MM.1S (cell line): ENCODE measurements at regions not wholly inside any gene's neighbourhood (a gene's known extent, or its start where the extent isn't known, plus 50 kb on each side); places are given as distances from the start of the nearest gene placed in this dataset.
"Not testable (repeated sequence)": the region's sequence is repeated elsewhere in the genome, so short reads cannot be mapped to it uniquely, and the experiment has no call there.

Experiments used
- EZH2 ChIP-seq: fragments of 300-600 bp; sonication (generic); optimal IDR thresholded peaks from 2 replicates; pipeline ENCODE3; 2017; ENCODE audit warnings: low read depth, mild to moderate bottlenecking, antibody characterized with exemption, low read length, mixed read lengths
- TF ChIP-seq, protein P1 (sequence below): fragments of 300-600 bp; sonication (generic); IDR thresholded peaks from 2 replicates; pipeline ENCODE4 v1.5.1; 2016; ENCODE audit warnings: antibody characterized with exemption, low read length, mixed read lengths

DNA sequence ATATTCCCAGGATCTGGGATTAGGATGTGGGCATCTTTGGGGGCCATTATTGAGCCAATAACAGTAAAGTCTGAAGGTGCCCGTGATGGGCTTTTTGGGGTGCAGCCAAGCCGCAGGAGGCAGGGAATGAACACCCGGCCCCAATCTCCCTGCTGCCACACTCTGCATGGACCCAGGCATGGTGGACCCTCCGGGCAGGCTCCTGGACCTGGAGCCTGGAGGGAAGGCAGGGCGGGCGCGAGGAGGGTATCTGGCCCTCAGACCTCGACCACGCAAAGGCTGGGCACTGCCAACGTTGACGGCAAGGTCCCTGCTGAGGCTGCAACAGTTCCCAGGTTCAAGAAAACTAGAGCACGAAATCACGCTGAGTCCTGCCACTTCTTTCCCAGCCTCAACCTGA lies 150.9 kb upstream of the ZNF469 start:
- TF ChIP-seq, protein P1, sequence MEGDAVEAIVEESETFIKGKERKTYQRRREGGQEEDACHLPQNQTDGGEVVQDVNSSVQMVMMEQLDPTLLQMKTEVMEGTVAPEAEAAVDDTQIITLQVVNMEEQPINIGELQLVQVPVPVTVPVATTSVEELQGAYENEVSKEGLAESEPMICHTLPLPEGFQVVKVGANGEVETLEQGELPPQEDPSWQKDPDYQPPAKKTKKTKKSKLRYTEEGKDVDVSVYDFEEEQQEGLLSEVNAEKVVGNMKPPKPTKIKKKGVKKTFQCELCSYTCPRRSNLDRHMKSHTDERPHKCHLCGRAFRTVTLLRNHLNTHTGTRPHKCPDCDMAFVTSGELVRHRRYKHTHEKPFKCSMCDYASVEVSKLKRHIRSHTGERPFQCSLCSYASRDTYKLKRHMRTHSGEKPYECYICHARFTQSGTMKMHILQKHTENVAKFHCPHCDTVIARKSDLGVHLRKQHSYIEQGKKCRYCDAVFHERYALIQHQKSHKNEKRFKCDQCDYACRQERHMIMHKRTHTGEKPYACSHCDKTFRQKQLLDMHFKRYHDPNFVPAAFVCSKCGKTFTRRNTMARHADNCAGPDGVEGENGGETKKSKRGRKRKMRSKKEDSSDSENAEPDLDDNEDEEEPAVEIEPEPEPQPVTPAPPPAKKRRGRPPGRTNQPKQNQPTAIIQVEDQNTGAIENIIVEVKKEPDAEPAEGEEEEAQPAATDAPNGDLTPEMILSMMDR, result not testable (repeated sequence)
- not testable (repeated sequence) for TF ChIP-seq EZH2
